GM21717 (cell line): ENCODE measurements at regions not wholly inside any gene's neighbourhood (a gene's known extent, or its start where the extent isn't known, plus 50 kb on each side); places are given as distances from the start of the nearest gene placed in this dataset.

Experiments used
- ATAC-seq: cut with Tn5 transposase; IDR thresholded peaks from one replicate; pipeline ENCODE4 v1.9.1; 2021; ENCODE audit warnings: mild to moderate bottlenecking, moderate library complexity; ENCODE audit not compliant: unreplicated experiment

- ATAC-seq: no peak
Measured at GRCh38 chr3:27593173-27593572, 109.0 kb upstream of the SLC4A7 start.

GRCh38 chr3:27591312-27592210 is 107.4 kb upstream of the SLC4A7 start:
- ATAC-seq: no peak

- no peak for ATAC-seq
Measured at GRCh38 chr3:27590437-27591298, 106.5 kb upstream of the SLC4A7 start.

- ATAC-seq: no peak
Measured at GRCh38 chr3:27589795-27590194, 105.6 kb upstream of the SLC4A7 start.

GRCh38 chr3:27585429-27585828 is 101.2 kb upstream of the SLC4A7 start:
- no peak for ATAC-seq

GRCh38 chr3:27584874-27585273 is 100.7 kb upstream of the SLC4A7 start:
- no peak for ATAC-seq

- ATAC-seq: no peak
Measured at GRCh38 chr3:27581852-27582251, 97.7 kb upstream of the SLC4A7 start.

GRCh38 chr3:27578032-27578431 is 93.8 kb upstream of the SLC4A7 start:
- ATAC-seq: no peak

- no peak for ATAC-seq
Measured at GRCh38 chr3:27577504-27577903, 93.3 kb upstream of the SLC4A7 start.

- no peak for ATAC-seq
Measured at GRCh38 chr3:27576171-27576570, 92.0 kb upstream of the SLC4A7 start.

GRCh38 chr3:27575499-27575898 is 91.3 kb upstream of the SLC4A7 start:
- no peak for ATAC-seq

GRCh38 chr3:27574438-27574795 is 90.2 kb upstream of the SLC4A7 start:
- ATAC-seq: no peak

- no peak for ATAC-seq
Measured at GRCh38 chr3:27573780-27574437, 89.7 kb upstream of the SLC4A7 start.

GRCh38 chr3:27573138-27573537 is 89.0 kb upstream of the SLC4A7 start:
- no peak for ATAC-seq

- no peak for ATAC-seq
Measured at GRCh38 chr3:27571345-27571744, 87.2 kb upstream of the SLC4A7 start.

- no peak for ATAC-seq
Measured at GRCh38 chr3:27570421-27571106, 86.4 kb upstream of the SLC4A7 start.

- no peak for ATAC-seq
Measured at GRCh38 chr3:27568393-27568792, 84.2 kb upstream of the SLC4A7 start.

- ATAC-seq: no peak
Measured at GRCh38 chr3:27567251-27567650, 83.1 kb upstream of the SLC4A7 start.

- no peak for ATAC-seq
Measured at GRCh38 chr3:27565201-27565852, 81.1 kb upstream of the SLC4A7 start.

GRCh38 chr3:27561576-27561975 is 77.4 kb upstream of the SLC4A7 start:
- no peak for ATAC-seq
